NCI-H146 (cell line): ENCODE measurements at regions not wholly inside any gene's neighbourhood (a gene's known extent, or its start where the extent isn't known, plus 50 kb on each side); places are given as distances from the start of the nearest gene placed in this dataset.

ENCODE experiments used
- DNase-seq: peaks from one replicate; lab custom pipeline; 2025; lab: John Stamatoyannopoulos, UW

DNA sequence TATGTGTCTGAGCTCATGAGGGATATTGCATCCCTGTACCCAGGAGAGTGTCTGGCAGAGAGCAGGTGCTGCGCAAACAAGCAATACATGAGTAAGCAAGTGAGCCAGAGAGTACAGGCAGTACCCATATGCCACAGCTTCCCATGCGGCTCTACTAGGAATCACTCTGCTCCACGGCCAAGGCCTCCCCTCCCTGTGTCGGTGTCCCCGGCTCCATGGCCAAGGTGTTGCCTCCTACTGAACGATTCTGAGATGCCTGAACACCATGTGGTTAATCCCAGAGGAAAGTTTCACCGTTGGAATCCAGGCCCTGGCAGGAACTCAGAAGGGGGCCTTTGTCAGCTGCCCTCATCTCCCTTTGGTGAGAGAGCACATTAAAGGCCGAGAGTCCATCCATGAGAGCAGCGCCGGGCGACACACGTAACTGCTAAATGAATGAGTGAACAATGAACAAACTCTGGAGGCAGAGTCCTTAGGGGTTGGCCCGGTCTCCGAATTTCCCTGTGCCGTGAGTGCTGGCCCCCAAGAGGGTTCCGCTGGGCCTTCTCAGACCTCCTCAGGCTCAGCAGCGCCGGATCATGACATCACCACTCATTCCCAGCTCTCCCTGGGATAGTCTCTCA lies 136.0 kb upstream of the FAM20C start:
- DNase-seq: no peak

DNA sequence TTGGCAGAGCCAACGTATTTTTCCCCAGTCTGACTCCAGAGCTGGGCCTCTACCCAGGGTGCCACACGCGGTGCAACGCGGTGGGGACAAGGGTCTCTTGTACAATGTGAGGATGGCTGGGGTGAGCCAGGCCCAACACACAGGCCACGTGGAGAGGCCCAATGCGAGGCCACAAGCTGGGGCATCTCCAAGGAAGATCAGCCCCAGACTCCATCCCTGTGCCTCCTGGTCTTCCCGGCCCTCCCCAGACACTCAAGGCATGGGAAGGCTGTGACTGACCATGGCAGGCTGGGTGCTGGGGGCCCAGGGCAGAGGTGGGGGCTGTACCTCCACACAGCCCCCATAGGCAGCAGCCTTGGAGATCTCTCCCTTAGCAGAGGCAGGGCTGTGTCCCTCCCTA lies 135.3 kb upstream of the FAM20C start:
- DNase-seq: no peak

DNA sequence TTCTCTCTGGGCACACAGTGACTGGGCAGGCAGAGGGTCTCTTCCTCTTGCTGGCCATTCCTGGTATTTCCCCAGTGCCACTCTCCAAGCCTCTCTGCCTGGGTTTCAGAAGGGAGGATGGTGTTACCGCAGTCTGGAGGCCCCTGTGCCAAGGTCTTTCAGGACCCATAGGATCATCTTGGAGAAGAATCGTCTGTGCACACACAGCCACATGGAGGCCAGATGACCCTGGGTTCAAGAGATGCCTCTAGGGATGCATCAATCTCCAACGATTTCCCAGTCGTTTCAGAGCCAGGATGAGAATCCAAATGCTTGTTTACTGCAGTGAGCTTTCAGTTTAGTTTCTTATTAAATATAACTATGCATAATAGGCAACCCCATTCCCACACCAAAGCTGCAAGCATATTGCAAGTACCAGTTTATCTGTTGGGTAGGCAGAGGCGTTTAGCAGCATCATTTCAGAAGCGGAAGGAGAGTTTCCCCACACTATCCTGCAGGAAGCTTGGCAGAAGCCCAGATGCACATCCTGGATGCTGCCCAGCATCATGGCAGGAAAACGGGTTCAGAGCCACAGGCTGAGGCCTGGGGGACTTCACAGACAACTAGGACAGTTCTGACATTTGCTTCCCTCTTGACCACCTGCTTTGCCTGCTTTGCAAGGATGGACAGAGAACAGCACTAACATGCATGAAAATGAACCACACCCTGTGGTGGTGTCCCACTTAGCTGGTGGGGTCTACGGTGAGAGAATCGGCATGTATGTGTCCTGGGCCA lies 134.7 kb upstream of the FAM20C start:
- no peak for DNase-seq

DNA sequence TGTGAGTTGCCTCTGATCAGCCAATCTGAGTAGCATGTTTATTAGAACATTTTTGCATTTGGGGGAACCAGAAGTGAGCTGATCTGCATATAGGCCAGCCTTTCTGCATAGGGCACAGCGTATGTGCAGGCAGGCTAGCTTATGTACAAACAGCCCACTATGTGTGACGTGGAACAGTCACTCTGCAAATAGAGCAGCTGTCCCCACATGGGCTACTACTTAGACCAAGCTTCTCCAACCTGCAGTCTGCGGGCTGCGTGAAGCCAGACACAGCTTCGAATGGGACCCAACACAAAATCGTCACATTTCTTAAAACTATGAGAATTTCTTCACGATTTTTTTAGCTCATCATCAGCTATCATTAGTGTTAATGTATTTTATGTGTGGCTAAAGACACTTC lies 134.1 kb upstream of the FAM20C start:
- DNase-seq: no peak

DNA sequence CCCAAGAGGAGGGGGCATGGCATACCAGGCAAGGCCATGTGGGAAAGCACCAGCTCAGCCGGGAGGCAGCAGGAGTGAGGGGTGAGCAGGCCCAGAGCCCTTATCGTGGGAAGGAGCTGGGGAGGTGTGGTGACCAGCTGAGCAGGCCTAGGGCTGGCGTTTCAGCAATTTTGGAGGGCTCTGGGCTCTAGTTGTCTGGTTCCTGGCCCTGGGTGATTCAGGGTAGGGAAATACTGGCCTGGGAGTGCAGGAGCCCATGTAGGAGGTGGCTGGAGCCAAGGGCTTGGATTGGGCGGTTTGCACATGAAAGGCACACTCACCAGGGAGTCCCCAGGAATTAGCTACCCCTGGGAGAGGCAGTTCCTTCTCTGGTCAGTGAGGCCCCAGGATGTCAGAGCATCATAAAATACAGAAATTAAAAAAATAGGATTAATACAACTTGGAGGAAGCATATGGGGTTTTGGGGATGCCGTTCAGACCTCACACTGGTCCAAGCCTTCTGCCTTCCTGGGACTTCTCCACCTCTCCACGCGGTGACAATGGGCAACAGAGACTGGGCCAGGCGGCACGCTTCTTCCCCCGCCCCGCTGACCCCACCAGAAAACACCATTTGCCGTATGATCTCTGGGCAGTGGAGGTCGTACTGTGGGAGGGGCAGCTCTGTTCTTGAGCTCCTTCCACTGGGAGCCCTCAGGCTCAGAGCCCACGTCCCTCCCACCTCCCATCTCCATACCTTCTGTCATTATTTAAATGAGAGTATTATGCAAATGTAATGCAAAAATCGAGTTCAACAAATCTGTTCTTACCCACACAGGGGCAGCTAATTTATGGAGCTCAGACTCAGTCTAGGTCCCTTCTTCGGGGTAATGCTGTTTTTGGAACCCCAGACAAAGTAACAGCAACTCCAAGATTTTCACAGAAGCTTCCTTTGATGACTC lies 133.0 kb upstream of the FAM20C start:
- no peak for DNase-seq

DNA sequence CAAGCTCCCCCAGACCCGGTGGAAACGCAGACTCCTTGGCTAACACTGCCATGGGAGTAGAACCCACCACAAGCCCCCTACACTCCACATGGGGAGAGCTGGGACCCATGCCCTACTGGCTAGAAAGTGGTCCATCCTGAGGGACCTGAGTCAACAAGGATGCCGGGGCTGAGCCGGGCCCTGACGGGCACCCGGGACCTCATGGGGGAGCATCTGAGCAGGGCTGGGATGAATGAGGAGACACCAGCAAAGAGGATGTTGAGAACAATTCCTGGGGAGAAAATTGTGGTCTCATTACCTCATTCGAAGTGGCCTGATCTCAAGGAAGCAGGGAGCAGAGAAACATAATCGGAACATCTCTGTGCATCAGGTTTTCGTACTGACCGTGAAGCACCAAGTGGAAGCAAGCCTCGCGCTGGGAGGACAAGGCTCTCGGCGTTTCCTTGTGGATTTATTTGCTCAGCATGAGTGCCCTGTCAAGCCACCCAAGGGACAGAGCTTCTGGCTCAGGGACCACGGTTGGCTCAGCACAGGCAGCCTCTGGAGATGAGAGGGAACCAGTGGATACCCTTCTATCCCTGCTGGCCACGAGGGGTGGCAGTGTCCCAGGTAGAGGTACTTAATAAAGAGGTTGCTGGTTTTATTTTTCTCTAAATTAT lies 132.2 kb upstream of the FAM20C start:
- no peak for DNase-seq

DNA sequence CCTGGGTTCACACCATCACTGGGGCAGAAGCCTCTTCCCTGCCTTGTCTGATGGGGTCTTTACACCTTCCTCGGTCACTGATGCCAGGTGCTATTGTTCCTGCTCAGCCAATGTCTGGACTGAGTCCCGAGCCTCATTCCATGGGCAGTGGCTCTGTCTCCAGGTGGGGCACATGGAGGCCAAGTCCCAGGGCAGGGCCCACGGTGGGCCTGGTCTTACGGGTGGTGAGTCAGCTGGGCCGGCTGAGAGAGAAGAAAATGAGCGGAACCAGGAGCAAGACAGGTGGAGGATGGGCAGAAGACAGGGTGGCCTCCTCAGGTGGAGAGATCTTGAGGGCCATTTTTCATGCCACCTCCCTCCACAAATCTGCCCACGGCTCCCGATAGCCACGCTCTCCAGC lies 131.7 kb upstream of the FAM20C start:
- no peak for DNase-seq

DNA sequence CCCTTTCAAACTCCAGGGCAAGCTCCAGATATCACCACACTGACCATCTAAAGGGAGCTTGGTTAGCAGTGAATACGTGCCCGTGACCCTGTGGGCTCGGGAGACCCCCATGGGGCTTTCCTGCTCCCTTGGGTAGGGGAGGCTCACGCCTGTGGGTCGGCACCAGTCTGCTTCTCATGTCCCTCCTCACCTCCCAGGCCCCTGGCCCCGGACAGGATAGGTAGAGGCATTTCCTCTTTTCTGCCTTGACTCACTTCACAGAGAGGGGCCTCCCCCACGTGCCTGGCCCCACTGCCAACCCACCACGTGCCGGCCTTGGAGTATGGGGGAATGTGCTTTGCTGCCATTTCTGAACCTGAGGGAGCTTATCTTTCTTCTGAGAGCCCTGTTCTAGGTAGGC lies 131.3 kb upstream of the FAM20C start:
- DNase-seq: no peak

DNA sequence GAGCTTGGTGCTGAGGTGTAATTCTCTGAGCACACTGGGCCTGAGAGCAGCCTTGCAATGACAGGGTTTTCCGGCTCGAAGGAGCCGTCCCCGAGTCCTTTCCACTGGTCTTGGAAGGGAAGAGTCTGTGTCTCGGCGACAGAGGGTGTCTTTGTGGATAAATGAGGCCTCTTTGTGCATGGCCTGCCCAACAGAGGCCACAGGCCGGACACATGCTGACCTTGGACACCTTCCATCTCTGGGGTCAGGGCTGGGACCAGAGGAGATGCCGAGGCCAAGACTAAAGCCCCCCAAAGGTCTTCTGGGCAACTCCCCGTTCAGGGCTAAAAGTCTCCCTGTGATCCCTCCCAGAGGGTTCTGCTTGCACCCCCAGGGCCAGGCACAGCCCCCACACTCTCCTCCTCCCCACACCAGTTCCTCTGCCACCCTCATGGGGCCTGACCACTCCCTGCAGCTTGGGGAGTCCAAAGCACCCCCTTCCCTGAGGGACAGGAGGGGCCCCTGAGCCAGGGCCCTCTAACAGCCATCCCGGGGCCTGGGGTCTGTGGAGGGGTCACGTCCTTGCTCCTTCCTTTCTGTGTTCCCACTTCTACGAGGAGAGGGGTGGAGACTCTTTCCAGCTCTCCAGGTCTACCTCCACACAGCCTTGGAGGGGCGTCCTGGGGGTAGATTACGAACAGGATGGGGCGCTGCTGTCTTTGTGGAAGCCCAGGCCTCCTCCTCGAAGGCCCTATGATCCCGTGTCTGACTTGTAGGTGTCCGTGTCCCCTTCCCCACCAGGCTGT lies 130.6 kb upstream of the FAM20C start:
- DNase-seq: no peak

DNA sequence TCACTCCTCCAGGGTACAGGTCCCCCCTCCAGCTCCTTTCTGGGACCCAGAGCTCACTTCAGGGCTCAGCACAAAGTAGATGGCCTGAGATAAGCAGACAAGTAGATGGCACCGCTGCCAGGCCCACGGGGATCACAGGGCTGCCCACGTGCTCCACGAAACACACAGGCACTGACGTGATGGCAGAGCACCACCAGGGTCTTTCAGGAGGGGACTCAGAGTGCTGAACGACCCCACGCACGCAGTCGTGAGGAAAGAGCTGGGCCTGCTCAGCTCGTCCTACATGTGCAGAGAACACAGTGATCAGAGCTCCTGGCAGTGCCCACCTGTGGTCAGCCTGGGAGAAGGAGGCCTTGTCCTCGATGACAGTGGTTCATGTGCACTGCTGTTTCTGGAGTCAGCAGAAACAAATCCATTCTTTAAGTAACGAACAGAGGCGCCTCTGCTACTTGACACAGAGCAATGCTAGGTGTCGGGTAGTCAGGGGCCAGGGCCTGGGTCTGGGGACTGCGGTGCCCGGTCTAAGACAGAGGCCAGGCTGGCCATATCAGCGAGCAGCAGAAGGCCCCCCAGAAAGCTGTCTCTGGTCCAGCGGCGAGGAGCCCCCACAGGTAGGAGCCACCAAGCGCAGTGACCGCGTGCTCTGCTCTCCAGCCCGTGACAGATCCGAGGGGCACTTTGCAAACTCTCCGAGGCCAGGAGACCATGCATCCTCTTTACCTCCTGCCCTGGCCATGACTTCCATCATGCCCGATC lies 129.8 kb upstream of the FAM20C start:
- DNase-seq: no peak

DNA sequence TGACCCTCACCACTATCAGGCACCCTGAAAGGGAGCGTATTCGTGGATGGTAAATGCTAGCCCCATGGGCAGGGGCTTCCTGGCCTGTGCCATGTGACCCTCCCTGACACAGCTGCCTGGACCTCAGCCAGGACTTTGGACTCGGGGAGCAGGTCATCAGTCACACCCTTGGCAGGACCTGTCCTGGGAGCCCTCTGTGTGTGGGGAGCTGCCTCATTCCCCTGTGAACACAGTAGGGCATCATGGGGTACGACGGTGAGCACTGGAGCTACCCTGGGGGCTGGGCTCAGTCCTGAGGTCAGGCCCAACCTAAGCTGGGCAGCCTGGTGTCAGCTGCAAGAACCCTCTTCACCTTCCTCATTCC lies 129.3 kb upstream of the FAM20C start:
- no peak for DNase-seq

DNA sequence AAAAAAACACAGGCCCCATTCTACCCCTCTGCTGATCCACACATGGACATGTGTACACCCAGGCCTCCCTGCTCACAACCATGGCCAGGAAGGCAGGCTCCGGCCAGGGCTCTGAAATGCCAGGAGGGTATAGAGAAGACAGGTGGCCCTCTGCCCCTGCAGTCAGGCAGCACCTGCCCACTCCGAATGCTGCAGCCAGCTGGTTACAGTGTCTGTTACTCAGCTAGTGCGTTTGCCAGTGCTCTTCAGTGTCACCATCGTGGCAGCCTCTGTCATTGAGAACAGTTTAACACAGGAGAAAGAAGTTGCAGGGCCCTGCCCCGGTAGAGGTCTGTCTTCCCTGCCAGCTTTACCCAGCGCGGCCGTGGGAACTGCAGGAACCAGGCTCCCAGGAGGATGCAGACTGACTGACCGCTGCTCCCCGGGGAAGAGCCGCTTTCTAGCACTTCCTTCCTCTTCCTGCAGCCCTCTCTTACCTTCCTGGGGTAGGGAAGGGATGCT lies 128.8 kb upstream of the FAM20C start:
- no peak for DNase-seq

DNA sequence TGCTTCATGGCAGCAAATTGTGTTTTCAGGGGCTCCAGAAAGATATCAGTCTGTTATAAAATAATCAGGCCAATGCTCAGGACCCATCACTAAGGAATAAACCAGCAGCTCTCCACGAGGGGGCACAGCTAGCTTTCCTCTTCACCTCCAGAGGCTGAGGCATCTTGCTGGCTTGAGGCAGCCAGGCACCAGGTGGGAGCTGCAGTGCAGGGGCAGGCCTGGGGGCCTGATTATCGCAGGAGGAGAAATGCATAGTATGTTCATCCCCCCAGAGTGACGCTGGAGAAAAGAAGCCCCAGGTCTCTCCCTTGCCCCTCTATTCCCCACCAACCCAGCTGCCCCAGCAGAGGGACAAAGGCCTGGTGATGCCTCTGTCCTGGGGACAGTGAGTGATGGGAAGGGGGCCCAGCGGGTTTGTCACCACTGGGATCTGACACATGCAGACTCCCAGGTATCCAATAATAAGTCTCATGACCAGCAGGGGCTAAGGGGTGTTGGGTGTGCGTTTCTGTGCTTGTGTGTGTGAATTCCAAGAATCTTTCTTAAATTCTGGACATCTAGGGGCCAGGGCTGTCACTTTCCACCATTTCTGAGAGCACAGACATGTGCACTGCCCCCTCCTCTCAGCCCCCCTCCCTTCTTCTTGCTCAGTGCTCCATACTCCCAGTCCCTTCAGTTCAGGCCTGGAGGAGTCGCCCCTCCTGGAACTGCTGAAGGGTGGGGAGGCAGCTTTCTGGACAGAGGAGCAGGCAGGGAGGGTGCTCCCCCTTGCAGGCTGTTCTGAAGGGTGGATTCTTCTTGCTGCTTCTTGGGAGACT lies 128.1 kb upstream of the FAM20C start:
- peak; percentile 42 for DNase-seq

DNA sequence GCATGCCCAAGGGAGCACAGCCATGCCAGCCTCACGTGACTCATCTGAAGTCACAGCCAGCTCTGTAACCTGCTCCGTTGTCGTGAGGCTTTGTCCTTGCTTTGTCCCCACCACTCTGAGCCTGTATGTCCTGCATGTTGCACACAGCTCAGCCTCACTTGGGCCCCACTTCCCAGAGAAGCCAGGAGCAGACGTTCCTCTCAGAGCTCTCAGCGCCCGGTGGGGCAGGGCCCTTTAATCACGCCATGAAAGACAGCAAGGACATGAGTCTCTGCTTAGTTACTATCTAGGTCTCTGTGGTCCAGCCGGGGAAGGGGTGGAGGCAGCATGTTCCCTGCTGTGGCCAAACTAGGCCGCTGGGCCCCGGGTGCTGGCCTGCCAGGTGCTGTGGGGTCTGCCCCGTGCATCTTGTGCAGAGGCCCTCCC lies 127.4 kb upstream of the FAM20C start:
- DNase-seq: no peak

DNA sequence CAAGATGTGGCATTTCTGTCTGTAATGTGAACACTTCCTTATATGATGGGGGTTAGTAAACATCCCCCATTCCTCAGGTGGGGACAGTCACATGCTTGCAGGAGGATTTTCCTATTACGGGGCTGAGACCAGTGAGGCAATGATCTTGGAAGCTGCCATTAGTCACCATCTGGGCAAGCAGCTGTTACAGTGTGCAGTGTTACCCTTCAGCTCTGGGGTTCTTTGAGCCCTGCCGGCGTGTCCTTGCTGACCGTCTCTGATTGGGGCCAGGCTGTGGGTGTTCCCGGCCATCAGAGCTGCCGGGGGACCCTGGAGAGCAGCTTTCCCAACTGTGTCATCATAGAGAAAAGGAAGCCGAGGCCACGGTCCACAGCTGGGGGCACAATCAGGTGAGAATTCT lies 126.8 kb upstream of the FAM20C start:
- no peak for DNase-seq

DNA sequence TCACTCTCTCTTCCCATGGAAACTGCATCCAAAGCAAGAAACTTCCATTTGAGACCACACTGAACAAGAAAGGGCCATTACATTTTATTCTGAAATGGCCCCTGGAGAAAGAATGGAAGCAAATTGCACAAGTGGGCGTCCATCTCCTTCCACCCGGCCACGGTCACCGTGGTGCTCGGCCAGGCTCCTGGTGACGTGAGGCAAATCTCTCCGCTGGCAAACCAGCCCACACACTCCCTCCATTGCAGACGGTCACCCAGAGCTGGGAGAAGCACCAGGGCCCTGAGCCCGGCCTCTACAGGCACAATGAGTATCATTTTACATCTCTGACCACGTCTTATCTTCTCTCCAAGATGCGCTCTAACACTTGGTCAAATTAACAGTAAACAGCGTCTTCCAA lies 126.1 kb upstream of the FAM20C start:
- no peak for DNase-seq

DNA sequence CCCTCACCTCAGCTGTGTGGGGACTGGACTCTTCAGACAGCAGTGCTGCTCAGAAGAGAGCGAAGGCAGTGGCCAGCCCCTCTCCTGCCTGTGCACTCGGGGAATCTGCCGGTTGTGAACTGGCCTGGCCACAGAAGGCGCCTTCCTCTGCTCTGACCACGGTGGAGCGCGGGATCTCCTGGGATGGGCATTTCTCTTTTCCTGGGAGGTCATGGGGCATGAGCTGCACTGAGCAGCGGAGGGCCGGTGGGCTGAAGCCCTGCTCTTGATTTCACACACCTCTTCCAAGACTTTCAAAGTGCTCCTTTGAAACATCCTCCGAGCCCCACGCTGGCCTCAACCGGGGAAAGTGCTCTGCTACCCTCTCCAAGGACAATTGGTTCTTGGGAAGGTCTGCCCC lies 125.6 kb upstream of the FAM20C start:
- DNase-seq: no peak

DNA sequence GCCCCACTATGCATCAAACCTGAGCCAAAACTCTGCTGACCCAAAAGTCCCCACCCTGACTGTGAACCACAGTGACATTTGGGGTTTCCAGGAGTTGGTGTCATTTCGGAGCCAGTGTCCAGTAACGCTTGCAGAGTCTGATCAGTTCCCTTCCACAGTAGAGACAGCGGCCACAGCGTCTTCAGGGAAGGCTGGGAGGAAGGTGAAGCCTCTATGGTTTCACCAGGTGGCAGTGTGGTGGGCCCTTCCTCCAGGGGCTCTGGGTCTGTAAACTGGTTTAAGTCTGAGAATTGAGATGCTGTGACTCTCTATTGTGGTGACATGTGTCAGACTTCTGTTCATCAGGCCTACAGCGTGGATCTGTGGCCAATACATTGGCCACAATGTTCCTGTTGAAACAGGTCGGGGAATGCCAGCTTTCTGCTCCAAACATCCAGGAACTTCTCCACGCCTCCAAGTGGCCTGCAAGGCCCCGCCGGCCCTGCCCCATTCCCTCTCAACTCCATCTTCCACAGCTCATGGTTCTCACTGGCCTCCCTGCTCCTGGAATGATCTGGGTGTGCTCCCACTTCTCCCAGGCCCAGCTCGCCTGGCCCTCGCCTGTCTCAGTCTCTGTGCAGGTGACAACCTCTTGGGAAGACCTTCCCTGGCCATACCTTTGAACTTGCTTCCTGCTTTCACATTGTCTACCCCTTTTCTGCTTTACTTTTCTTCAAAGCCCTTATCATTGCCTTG lies 124.5 kb upstream of the FAM20C start:
- DNase-seq: no peak

DNA sequence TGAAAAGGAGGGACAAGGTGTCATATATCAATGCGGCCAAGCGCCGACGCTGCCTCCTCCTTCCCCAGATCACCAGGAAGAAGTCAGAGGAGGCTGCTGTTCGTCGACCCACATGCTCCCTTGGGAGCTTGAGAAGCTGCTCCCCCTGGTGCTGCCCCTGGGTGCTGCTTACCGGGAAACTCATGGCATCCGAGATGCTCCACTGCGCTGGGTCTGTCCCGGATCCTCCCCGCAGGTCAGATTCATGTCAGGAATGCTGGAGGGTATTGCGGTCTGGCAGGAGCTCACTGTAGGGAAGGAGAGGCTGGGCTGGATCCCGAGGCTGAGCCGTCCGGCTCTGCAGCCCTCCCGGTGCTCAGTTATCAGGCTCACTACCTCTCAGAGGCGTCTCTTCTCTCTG lies 123.7 kb upstream of the FAM20C start:
- no peak for DNase-seq
